ENCODE measurements at regions not wholly inside any gene's neighbourhood (a gene's known extent, or its start where the extent isn't known, plus 50 kb on each side); places are given as distances from the start of the nearest gene placed in this dataset.

- DNase-seq = no peak
Measured at GRCh38 chr3:16810593-16811367, 74.0 kb upstream of the PLCL2 start.

- DNase-seq = no peak
Measured at GRCh38 chr3:16811950-16812349, 72.8 kb upstream of the PLCL2 start.

- DNase-seq = no peak
Measured at GRCh38 chr3:16813336-16813735, 71.4 kb upstream of the PLCL2 start.

GRCh38 chr3:16816048-16816780 lies 68.5 kb upstream of the PLCL2 start:
- DNase-seq = no peak

GRCh38 chr3:16817197-16817596 lies 67.6 kb upstream of the PLCL2 start:
- no peak for DNase-seq

- DNase-seq = no peak
Measured at GRCh38 chr3:16818194-16818593, 66.6 kb upstream of the PLCL2 start.

GRCh38 chr3:16818945-16819344 lies 65.8 kb upstream of the PLCL2 start:
- DNase-seq = no peak

- no peak for DNase-seq
Measured at GRCh38 chr3:16820485-16820884, 64.3 kb upstream of the PLCL2 start.

GRCh38 chr3:16821053-16821452 lies 63.7 kb upstream of the PLCL2 start:
- no peak for DNase-seq

- DNase-seq = no peak
Measured at GRCh38 chr3:16824081-16824696, 60.6 kb upstream of the PLCL2 start.

- DNase-seq = no peak
Measured at GRCh38 chr3:16825617-16826204, 59.0 kb upstream of the PLCL2 start.

GRCh38 chr3:16828815-16829214 lies 55.9 kb upstream of the PLCL2 start:
- DNase-seq = peak; percentile 60

- no peak for DNase-seq
Measured at GRCh38 chr3:16831846-16832245, 52.9 kb upstream of the PLCL2 start.

GRCh38 chr3:16834214-16834613 lies 50.5 kb upstream of the PLCL2 start:
- no peak for DNase-seq

GRCh38 chr3:16834753-16835152 lies 50.0 kb upstream of the PLCL2 start:
- no peak for DNase-seq
